GM12878 (cell line): ENCODE measurements at regions not wholly inside any gene's neighbourhood (a gene's known extent, or its start where the extent isn't known, plus 50 kb on each side); places are given as distances from the start of the nearest gene placed in this dataset.

Experiments
- ATF2 ChIP-seq: IDR thresholded peaks from 2 replicates; pipeline ENCODE4 v1.6.1; 2012; ENCODE audit warnings: low read length, inconsistent platforms
- ATF3 ChIP-seq: IDR thresholded peaks from 2 replicates; pipeline ENCODE4 v1.6.1; 2011; ENCODE audit warnings: low read depth, mild to moderate bottlenecking, low read length, moderate library complexity, borderline replicate concordance; ENCODE audit errors: extremely low read depth
- BACH1 ChIP-seq: fragments of 450-650 bp; IDR thresholded peaks from 2 replicates; pipeline ENCODE4 v1.6.1; 2017; ENCODE audit warnings: mild to moderate bottlenecking, borderline replicate concordance
- BMI1 ChIP-seq: fragments of 450-650 bp; IDR thresholded peaks from 2 replicates; pipeline ENCODE4 v1.6.1; 2016; ENCODE audit warnings: mild to moderate bottlenecking, moderate library complexity, borderline replicate concordance
- DPF2 ChIP-seq: fragments of 450-650 bp; IDR thresholded peaks from 2 replicates; pipeline ENCODE4 v1.6.1; 2017; ENCODE audit warnings: mild to moderate bottlenecking
- E2F4 ChIP-seq: IDR thresholded peaks from 2 replicates; pipeline ENCODE4 v1.6.1; 2012; ENCODE audit warnings: low read depth, low read length, improper control_type of control experiment
- ETV6 ChIP-seq, 2 experiments: fragments of 450-650 bp in 1 of 2; IDR thresholded peaks in 1 of 2; conservative IDR thresholded peaks in 1 of 2; 2 replicates each; pipeline ENCODE4 v1.6.1; 2014; ENCODE audit warnings: antibody characterized with exemption in 1 of 2, borderline replicate concordance in 1 of 2, low read depth in 1 of 2, mild to moderate bottlenecking in 1 of 2, moderate library complexity in 1 of 2
- MAX ChIP-seq: IDR thresholded peaks from 2 replicates; pipeline ENCODE4 v1.6.1; 2012; ENCODE audit warnings: low read depth, low read length, improper control_type of control experiment
- NBN ChIP-seq: fragments of 450-650 bp; IDR thresholded peaks from 2 replicates; pipeline ENCODE4 v1.6.1; 2016
- NFYA ChIP-seq: IDR thresholded peaks from 2 replicates; pipeline ENCODE4 v1.6.1; 2011; ENCODE audit warnings: low read depth, mild to moderate bottlenecking, low read length, improper control_type of control experiment, borderline replicate concordance
- NR2F1 ChIP-seq: fragments of 450-650 bp; conservative IDR thresholded peaks from 2 replicates; pipeline ENCODE4 v1.6.1; 2017; ENCODE audit warnings: mild to moderate bottlenecking
- POLR2A ChIP-seq: IDR thresholded peaks from 2 replicates; pipeline ENCODE4 v1.6.1; 2011; ENCODE audit warnings: low read depth, mild to moderate bottlenecking, low read length
- PRDM15 ChIP-seq: fragments of 450-650 bp; formaldehyde crosslinking; IDR thresholded peaks from 2 replicates; pipeline ENCODE4 v1.4.0; 2020; ENCODE audit warnings: mild to moderate bottlenecking, moderate library complexity
- SREBF1 ChIP-seq: IDR thresholded peaks from 2 replicates; pipeline ENCODE4 v1.6.1; 2012; ENCODE audit warnings: mild to moderate bottlenecking, low read length
- TBL1XR1 ChIP-seq: IDR thresholded peaks from 2 replicates; pipeline ENCODE4 v1.6.1; 2012; ENCODE audit warnings: low read depth, low read length, improper control_type of control experiment
- TCF12 ChIP-seq: IDR thresholded peaks from 2 replicates; pipeline ENCODE4 v1.6.1; 2011; ENCODE audit warnings: low read depth, mild to moderate bottlenecking, low read length
- TCF3 ChIP-seq: IDR thresholded peaks from 2 replicates; pipeline ENCODE4 v1.6.1; 2012; ENCODE audit warnings: low read depth, mild to moderate bottlenecking, low read length, borderline replicate concordance; ENCODE audit not compliant: insufficient read depth
- WRNIP1 ChIP-seq: IDR thresholded peaks from 2 replicates; pipeline ENCODE4 v1.6.1; 2011; ENCODE audit warnings: low read depth, low read length, improper control_type of control experiment, borderline replicate concordance
- YBX1 ChIP-seq: fragments of 450-650 bp; IDR thresholded peaks from 2 replicates; pipeline ENCODE4 v1.6.1; 2016; ENCODE audit warnings: antibody characterized with exemption
- YY1 ChIP-seq: IDR thresholded peaks from 2 replicates; pipeline ENCODE4 v1.6.1; 2011; ENCODE audit warnings: low read depth, mild to moderate bottlenecking, low read length
- ZBTB40 ChIP-seq: fragments of 450-650 bp; IDR thresholded peaks from 2 replicates; pipeline ENCODE4 v1.6.1; 2016; ENCODE audit warnings: mild to moderate bottlenecking, moderate library complexity, borderline replicate concordance
- ZZZ3 ChIP-seq: IDR thresholded peaks from 2 replicates; pipeline ENCODE4 v1.6.1; 2011; ENCODE audit warnings: low read depth; ENCODE audit not compliant: control insufficient read depth, insufficient read length

- TF ChIP-seq E2F4 (no peak), ATF2 (peak; percentile 54; the same call in 1 of the 2 replicates), ZZZ3 (no peak), DPF2 (no peak), POLR2A (no peak), BACH1 (no peak; the same call in 1 of the 2 replicates), PRDM15 (no peak), ATF3 (no peak), TCF12 (no peak), TBL1XR1 (no peak), TCF3 (no peak), YY1 (no peak), NBN (no peak), ZBTB40 (no peak), YBX1 (no peak), NFYA (no peak), ETV6 (conservative IDR thresholded peaks at IDR 0.05 in 1 of 2, IDR thresholded peaks at IDR 0.05 in 1 of 2; ENCODE audit: borderline replicate concordance in 1 of 2, low read depth in 1 of 2) (no peak), MAX (no peak), NR2F1 (no peak), SREBF1 (no peak), BMI1 (no peak), WRNIP1 (no peak)
Measured at GRCh38 chr3:177378168-177378567, 180.9 kb upstream of the TBL1XR1 start (continued).
